ENCODE measurements at regions not wholly inside any gene's neighbourhood (a gene's known extent, or its start where the extent isn't known, plus 50 kb on each side); places are given as distances from the start of the nearest gene placed in this dataset.
"Not testable (repeated sequence)": the region's sequence is repeated elsewhere in the genome, so short reads cannot be mapped to it uniquely, and the experiment has no call there.

GRCh38 chr13:50527612-50528509 is 315.6 kb downstream of the DLEU7 start:
- DNase-seq (ENCODE audit: low read depth) = no peak

GRCh38 chr13:50529154-50529882 is 314.2 kb downstream of the DLEU7 start:
- DNase-seq (ENCODE audit: low read depth) = no peak

- DNase-seq (ENCODE audit: low read depth) = no peak
Observed at GRCh38 chr13:50531917-50532899, 311.3 kb downstream of the DLEU7 start.

- no peak for DNase-seq (ENCODE audit: low read depth)
Observed at GRCh38 chr13:50535050-50535449, 308.4 kb downstream of the DLEU7 start.

- no peak for DNase-seq (ENCODE audit: low read depth)
Observed at GRCh38 chr13:50537029-50537428, 306.5 kb downstream of the DLEU7 start.

- DNase-seq (ENCODE audit: low read depth) = no peak
Observed at GRCh38 chr13:50539791-50540530, 303.5 kb downstream of the DLEU7 start.

- no peak for DNase-seq (ENCODE audit: low read depth)
Observed at GRCh38 chr13:50543141-50543540, 300.4 kb downstream of the DLEU7 start.

- no peak for DNase-seq (ENCODE audit: low read depth)
Observed at GRCh38 chr13:50543782-50544181, 299.7 kb downstream of the DLEU7 start.

GRCh38 chr13:50544211-50544610 is 299.3 kb downstream of the DLEU7 start:
- no peak for DNase-seq (ENCODE audit: low read depth)

GRCh38 chr13:50547175-50547574 is 296.3 kb downstream of the DLEU7 start:
- DNase-seq (ENCODE audit: low read depth) = not testable (repeated sequence)

- no peak for DNase-seq (ENCODE audit: low read depth)
Observed at GRCh38 chr13:50548586-50548985, 294.9 kb downstream of the DLEU7 start.

GRCh38 chr13:50549221-50549942 is 294.1 kb downstream of the DLEU7 start:
- no peak for DNase-seq (ENCODE audit: low read depth)

- DNase-seq (ENCODE audit: low read depth) = no peak
Observed at GRCh38 chr13:50550151-50550550, 293.3 kb downstream of the DLEU7 start.

GRCh38 chr13:50552424-50552966 is 291.0 kb downstream of the DLEU7 start:
- DNase-seq (ENCODE audit: low read depth) = no peak

GRCh38 chr13:50561739-50562138 is 281.8 kb downstream of the DLEU7 start:
- DNase-seq (ENCODE audit: low read depth) = no peak

GRCh38 chr13:50566646-50567045 is 276.8 kb downstream of the DLEU7 start:
- DNase-seq (ENCODE audit: low read depth) = no peak

GRCh38 chr13:50572129-50572528 is 271.4 kb downstream of the DLEU7 start:
- no peak for DNase-seq (ENCODE audit: low read depth)

GRCh38 chr13:50573066-50573465 is 270.4 kb downstream of the DLEU7 start:
- no peak for DNase-seq (ENCODE audit: low read depth)

GRCh38 chr13:50574731-50575130 is 268.8 kb downstream of the DLEU7 start:
- DNase-seq (ENCODE audit: low read depth) = no peak

GRCh38 chr13:50575138-50575537 is 268.4 kb downstream of the DLEU7 start:
- no peak for DNase-seq (ENCODE audit: low read depth)

Data from T-helper 22 cell (primary cell).